A673 (cell line): ENCODE measurements at regions not wholly inside any gene's neighbourhood (a gene's known extent, or its start where the extent isn't known, plus 50 kb on each side); places are given as distances from the start of the nearest gene placed in this dataset.

Experiments used
- CTCF ChIP-seq: fragments of 300-800, 200-600 bp; sonication (generic); conservative IDR thresholded peaks from 2 replicates; pipeline ENCODE4 v1.5.1; 2017; ENCODE audit warnings: low read depth, mild to moderate bottlenecking, antibody characterized with exemption, low read length, moderate library complexity, mixed read lengths
- EZH2 ChIP-seq: fragments of 200-600 bp; sonication (generic); IDR thresholded peaks from 2 replicates; pipeline ENCODE4 v1.6.1; 2017; ENCODE audit warnings: borderline replicate concordance, low read depth, mild to moderate bottlenecking, mixed read lengths, antibody characterized with exemption, low read length; ENCODE audit not compliant: poor library complexity, severe bottlenecking

- TF ChIP-seq CTCF, result no peak
- no peak for TF ChIP-seq EZH2
Measured at GRCh38 chr22:48749555-48750227, 1078.0 kb downstream of the BRD1 start.
